WTC11 (cell line): ENCODE measurements at regions not wholly inside any gene's neighbourhood (a gene's known extent, or its start where the extent isn't known, plus 50 kb on each side); places are given as distances from the start of the nearest gene placed in this dataset.

Experiments
- MYBL2 ChIP-seq: sonication (generic); formaldehyde crosslinking; IDR thresholded peaks from 2 replicates; pipeline ENCODE4 v1.8.1; 2023; ENCODE audit warnings: mild to moderate bottlenecking, moderate library complexity, missing genetic modification reagents
- NR2C2 ChIP-seq: sonication (generic); formaldehyde crosslinking; IDR thresholded peaks from 2 replicates; pipeline ENCODE4 v1.8.0; 2022; ENCODE audit warnings: mild to moderate bottlenecking, missing genetic modification reagents
- SOX15 ChIP-seq: fragments of 250-450 bp; sonication (Bioruptor Pico); IDR thresholded peaks from 2 replicates; pipeline ENCODE4 v1.9.0; 2021; ENCODE audit warnings: mild to moderate bottlenecking
- TF ChIP-seq, protein P1 (sequence below): sonication (generic); formaldehyde crosslinking; IDR thresholded peaks from 2 replicates; pipeline ENCODE4 v1.8.0; 2023; ENCODE audit warnings: missing genetic modification reagents
- TF ChIP-seq, protein P2 (sequence below): fragments of 200-600 bp; IDR thresholded peaks from 2 replicates; pipeline ENCODE4 v1.8.0; 2022; ENCODE audit warnings: antibody characterized with exemption
- TF ChIP-seq, protein P3 (sequence below): sonication (generic); formaldehyde crosslinking; IDR thresholded peaks from 2 replicates; pipeline ENCODE4 v1.8.1; 2022; ENCODE audit warnings: mild to moderate bottlenecking, moderate library complexity, missing genetic modification reagents
- TF ChIP-seq, protein P4 (sequence below): sonication (generic); formaldehyde crosslinking; conservative IDR thresholded peaks from 2 replicates; pipeline ENCODE4 v1.8.1; 2022; ENCODE audit warnings: mild to moderate bottlenecking, missing genetic modification reagents
- TF ChIP-seq, protein P5 (sequence below): sonication (generic); formaldehyde crosslinking; IDR thresholded peaks from 2 replicates; pipeline ENCODE4 v1.8.1; 2023; ENCODE audit warnings: mild to moderate bottlenecking, missing genetic modification reagents

DNA sequence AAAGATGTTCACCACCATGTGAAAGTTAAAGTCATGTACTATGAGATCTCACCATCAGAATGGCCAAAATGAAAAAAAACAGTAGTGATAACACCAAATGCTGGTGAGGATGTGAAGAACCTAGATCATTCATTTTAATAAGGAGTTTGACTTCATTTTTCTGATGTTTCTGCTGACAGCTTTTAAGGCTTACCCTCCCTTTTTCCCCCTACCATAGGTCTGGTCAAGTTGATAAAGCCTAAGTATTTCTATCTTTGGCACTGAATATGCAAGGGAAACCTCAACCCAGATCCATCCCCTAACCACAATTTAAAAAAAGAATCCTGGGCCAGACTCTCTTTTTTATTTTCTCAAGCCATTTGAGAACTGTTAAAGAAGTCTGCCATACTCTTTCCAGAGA, 689.6 kb upstream of the FOXG1 start:
- TF ChIP-seq, protein P1, sequence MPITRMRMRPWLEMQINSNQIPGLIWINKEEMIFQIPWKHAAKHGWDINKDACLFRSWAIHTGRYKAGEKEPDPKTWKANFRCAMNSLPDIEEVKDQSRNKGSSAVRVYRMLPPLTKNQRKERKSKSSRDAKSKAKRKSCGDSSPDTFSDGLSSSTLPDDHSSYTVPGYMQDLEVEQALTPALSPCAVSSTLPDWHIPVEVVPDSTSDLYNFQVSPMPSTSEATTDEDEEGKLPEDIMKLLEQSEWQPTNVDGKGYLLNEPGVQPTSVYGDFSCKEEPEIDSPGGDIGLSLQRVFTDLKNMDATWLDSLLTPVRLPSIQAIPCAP (CRISPR knock-in tag) = no peak
- TF ChIP-seq, protein P2, sequence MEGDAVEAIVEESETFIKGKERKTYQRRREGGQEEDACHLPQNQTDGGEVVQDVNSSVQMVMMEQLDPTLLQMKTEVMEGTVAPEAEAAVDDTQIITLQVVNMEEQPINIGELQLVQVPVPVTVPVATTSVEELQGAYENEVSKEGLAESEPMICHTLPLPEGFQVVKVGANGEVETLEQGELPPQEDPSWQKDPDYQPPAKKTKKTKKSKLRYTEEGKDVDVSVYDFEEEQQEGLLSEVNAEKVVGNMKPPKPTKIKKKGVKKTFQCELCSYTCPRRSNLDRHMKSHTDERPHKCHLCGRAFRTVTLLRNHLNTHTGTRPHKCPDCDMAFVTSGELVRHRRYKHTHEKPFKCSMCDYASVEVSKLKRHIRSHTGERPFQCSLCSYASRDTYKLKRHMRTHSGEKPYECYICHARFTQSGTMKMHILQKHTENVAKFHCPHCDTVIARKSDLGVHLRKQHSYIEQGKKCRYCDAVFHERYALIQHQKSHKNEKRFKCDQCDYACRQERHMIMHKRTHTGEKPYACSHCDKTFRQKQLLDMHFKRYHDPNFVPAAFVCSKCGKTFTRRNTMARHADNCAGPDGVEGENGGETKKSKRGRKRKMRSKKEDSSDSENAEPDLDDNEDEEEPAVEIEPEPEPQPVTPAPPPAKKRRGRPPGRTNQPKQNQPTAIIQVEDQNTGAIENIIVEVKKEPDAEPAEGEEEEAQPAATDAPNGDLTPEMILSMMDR = no peak
- no peak for TF ChIP-seq NR2C2 (CRISPR knock-in tag)
- TF ChIP-seq, protein P3, sequence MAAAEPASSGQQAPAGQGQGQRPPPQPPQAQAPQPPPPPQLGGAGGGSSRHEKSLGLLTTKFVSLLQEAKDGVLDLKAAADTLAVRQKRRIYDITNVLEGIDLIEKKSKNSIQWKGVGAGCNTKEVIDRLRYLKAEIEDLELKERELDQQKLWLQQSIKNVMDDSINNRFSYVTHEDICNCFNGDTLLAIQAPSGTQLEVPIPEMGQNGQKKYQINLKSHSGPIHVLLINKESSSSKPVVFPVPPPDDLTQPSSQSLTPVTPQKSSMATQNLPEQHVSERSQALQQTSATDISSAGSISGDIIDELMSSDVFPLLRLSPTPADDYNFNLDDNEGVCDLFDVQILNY (CRISPR knock-in tag) = no peak
- TF ChIP-seq, protein P4, sequence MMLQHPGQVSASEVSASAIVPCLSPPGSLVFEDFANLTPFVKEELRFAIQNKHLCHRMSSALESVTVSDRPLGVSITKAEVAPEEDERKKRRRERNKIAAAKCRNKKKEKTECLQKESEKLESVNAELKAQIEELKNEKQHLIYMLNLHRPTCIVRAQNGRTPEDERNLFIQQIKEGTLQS = no peak
- TF ChIP-seq MYBL2 (CRISPR knock-in tag) = no peak
- no peak for TF ChIP-seq SOX15 (CRISPR knock-in tag)
- TF ChIP-seq, protein P5, sequence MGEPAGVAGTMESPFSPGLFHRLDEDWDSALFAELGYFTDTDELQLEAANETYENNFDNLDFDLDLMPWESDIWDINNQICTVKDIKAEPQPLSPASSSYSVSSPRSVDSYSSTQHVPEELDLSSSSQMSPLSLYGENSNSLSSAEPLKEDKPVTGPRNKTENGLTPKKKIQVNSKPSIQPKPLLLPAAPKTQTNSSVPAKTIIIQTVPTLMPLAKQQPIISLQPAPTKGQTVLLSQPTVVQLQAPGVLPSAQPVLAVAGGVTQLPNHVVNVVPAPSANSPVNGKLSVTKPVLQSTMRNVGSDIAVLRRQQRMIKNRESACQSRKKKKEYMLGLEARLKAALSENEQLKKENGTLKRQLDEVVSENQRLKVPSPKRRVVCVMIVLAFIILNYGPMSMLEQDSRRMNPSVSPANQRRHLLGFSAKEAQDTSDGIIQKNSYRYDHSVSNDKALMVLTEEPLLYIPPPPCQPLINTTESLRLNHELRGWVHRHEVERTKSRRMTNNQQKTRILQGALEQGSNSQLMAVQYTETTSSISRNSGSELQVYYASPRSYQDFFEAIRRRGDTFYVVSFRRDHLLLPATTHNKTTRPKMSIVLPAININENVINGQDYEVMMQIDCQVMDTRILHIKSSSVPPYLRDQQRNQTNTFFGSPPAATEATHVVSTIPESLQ = no peak
